Suprapubic skin (tissue), 4 donors: ENCODE measurements at regions not wholly inside any gene's neighbourhood (a gene's known extent, or its start where the extent isn't known, plus 50 kb on each side); places are given as distances from the start of the nearest gene placed in this dataset.

ENCODE experiments used
- CTCF ChIP-seq, 2 donors: fragments of 200-600 bp in 1 of 2; fragments of 450-650 bp in 1 of 2; sonication (generic) in 1 of 2; IDR thresholded peaks; one replicate each; pipeline ENCODE4 v1.5.1; 2016 to 2019; ENCODE audit warnings: antibody characterized with exemption in 2 of 2, mild to moderate bottlenecking in 1 of 2, moderate library complexity in 1 of 2
- POLR2A ChIP-seq, 2 donors: fragments of 450-650 bp; IDR thresholded peaks; one replicate each; pipeline ENCODE4 v1.6.1; 2017; ENCODE audit warnings: antibody characterized with exemption in 2 of 2, mild to moderate bottlenecking in 2 of 2, moderate library complexity in 2 of 2
- POLR2AphosphoS5 ChIP-seq, 3 donors: sonication (generic); formaldehyde crosslinking; IDR thresholded peaks; one replicate each; pipeline ENCODE4 v1.6.1; 2017; ENCODE audit warnings: antibody characterized with exemption in 3 of 3

DNA sequence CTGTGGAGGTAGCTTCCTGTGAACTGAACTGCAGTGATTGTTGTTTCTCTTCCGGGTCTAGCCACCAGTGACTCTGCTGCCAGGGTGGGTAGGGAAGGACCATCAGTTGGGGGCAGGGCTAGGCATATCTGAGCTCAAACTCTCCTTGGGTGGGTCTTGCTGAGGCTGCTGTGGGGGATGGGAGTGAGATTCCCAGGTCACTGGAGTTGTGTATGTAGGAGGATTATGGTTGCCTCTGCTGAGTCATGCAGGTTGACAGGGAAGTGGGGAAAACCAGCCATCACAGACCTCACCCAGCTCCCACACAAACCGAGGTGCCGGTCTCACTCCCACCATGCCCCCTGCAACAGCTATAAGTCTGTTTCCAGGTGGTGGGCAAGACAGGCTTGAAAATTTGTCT is 1937.8 kb downstream of the PCDH7 start:
- TF ChIP-seq CTCF (IDR thresholded peaks at IDR 0.05): no peak
- TF ChIP-seq POLR2A (IDR thresholded peaks at IDR 0.05): no peak
- no peak for TF ChIP-seq POLR2AphosphoS5 (IDR thresholded peaks at IDR 0.05)
